ENCODE measurements at regions not wholly inside any gene's neighbourhood (a gene's known extent, or its start where the extent isn't known, plus 50 kb on each side); places are given as distances from the start of the nearest gene placed in this dataset.

- no peak for TF ChIP-seq CTCF (IDR thresholded peaks at IDR 0.05; ENCODE audit: insufficient read depth in 1 of 2, low read depth in 1 of 2, low read length in 1 of 2, severe bottlenecking in 1 of 2, unreplicated experiment in 1 of 2)
- BruUV-seq (replicated peaks), result no TSS peak
- Histone ChIP-seq H3K27me3 (replicated peaks; ENCODE audit: control insufficient read depth, insufficient read depth, low read length) (no peaks in the 10 kb centered on the region), H3K9me3 (no peaks in the 10 kb centered on the region), H3K4me3 (ENCODE audit: low read depth, low read length) (no peak overlapping the region), H3K4me1 (no peaks in the 10 kb centered on the region), H3K36me3 (ENCODE audit: control insufficient read depth, insufficient read depth, low read length) (no peaks in the 10 kb centered on the region)
- ChIA-PET POLR2A (no interaction called here), CTCF (no interaction called here)
- no peak overlapping the region for H3K27ac Mint-ChIP-seq (ENCODE audit: unreplicated experiment)
- H3K36me3 Mint-ChIP-seq (ENCODE audit: insufficient read depth, unreplicated experiment), result no peaks in the 10 kb centered on the region
- no peak for DNase-seq
- H3K27me3 Mint-ChIP-seq (ENCODE audit: insufficient read depth, unreplicated experiment), result no peaks in the 10 kb centered on the region
- intact Hi-C loops (cut with micrococcal nuclease; ENCODE audit: unreplicated experiment), result no loop called here
- no peaks in the 10 kb centered on the region for H3K9me3 Mint-ChIP-seq (ENCODE audit: unreplicated experiment)
- no peak overlapping the region for H3K4me3 Mint-ChIP-seq (ENCODE audit: unreplicated experiment)
- H3K4me1 Mint-ChIP-seq (ENCODE audit: low read depth, unreplicated experiment), result no peaks in the 10 kb centered on the region
These were observed 371.7 kb downstream of the PIK3C3 start for GRCh38 chr18:42326752-42327151.

- TF ChIP-seq CTCF (IDR thresholded peaks at IDR 0.05; ENCODE audit: insufficient read depth in 1 of 2, low read depth in 1 of 2, low read length in 1 of 2, severe bottlenecking in 1 of 2, unreplicated experiment in 1 of 2), result no peak
- Histone ChIP-seq H3K4me3 (ENCODE audit: low read depth, low read length) (no peak overlapping the region), H3K4me1 (no peaks in the 10 kb centered on the region), H3K27me3 (replicated peaks; ENCODE audit: control insufficient read depth, insufficient read depth, low read length) (no peaks in the 10 kb centered on the region), H3K9me3 (no peaks in the 10 kb centered on the region), H3K36me3 (ENCODE audit: control insufficient read depth, insufficient read depth, low read length) (no peaks in the 10 kb centered on the region)
- no peaks in the 10 kb centered on the region for H3K9me3 Mint-ChIP-seq (ENCODE audit: unreplicated experiment)
- BruUV-seq (replicated peaks), result no TSS peak
- no peak for DNase-seq
- ChIA-PET CTCF (no interaction called here), POLR2A (no interaction called here)
- H3K4me3 Mint-ChIP-seq (ENCODE audit: unreplicated experiment), result no peak overlapping the region
- no peaks in the 10 kb centered on the region for H3K27me3 Mint-ChIP-seq (ENCODE audit: insufficient read depth, unreplicated experiment)
- H3K27ac Mint-ChIP-seq (ENCODE audit: unreplicated experiment), result no peak overlapping the region
- H3K36me3 Mint-ChIP-seq (ENCODE audit: insufficient read depth, unreplicated experiment), result no peaks in the 10 kb centered on the region
- H3K4me1 Mint-ChIP-seq (ENCODE audit: low read depth, unreplicated experiment), result no peaks in the 10 kb centered on the region
- intact Hi-C loops (cut with micrococcal nuclease; ENCODE audit: unreplicated experiment), result no loop called here
These were observed 373.9 kb downstream of the PIK3C3 start for GRCh38 chr18:42328931-42329330.

- H3K4me3 Mint-ChIP-seq (ENCODE audit: unreplicated experiment), result no peak overlapping the region
- no peaks in the 10 kb centered on the region for H3K9me3 ChIP-seq
- TF ChIP-seq CTCF (IDR thresholded peaks at IDR 0.05; ENCODE audit: insufficient read depth in 1 of 2, low read depth in 1 of 2, low read length in 1 of 2, severe bottlenecking in 1 of 2, unreplicated experiment in 1 of 2), result no peak
These were observed 375.3 kb downstream of the PIK3C3 start for GRCh38 chr18:42330296-42330695.

More at GRCh38 chr18:42330296-42330695, 375.3 kb downstream of the PIK3C3 start:
- Histone ChIP-seq H3K27me3 (replicated peaks; ENCODE audit: control insufficient read depth, insufficient read depth, low read length) (no peaks in the 10 kb centered on the region), H3K4me1 (no peaks in the 10 kb centered on the region), H3K4me3 (ENCODE audit: low read depth, low read length) (no peak overlapping the region), H3K36me3 (ENCODE audit: control insufficient read depth, insufficient read depth, low read length) (no peaks in the 10 kb centered on the region)
- CTCF ChIA-PET, result no interaction called here
- Mint-ChIP-seq H3K4me1 (ENCODE audit: low read depth, unreplicated experiment) (no peaks in the 10 kb centered on the region), H3K9me3 (ENCODE audit: unreplicated experiment) (peaks cover 5% of the 10 kb centered on the region), H3K27me3 (ENCODE audit: insufficient read depth, unreplicated experiment) (no peaks in the 10 kb centered on the region), H3K36me3 (ENCODE audit: insufficient read depth, unreplicated experiment) (no peaks in the 10 kb centered on the region), H3K27ac (ENCODE audit: unreplicated experiment) (no peak overlapping the region)
- intact Hi-C loops (cut with micrococcal nuclease; ENCODE audit: unreplicated experiment), result no loop called here
- no peak for DNase-seq
- BruUV-seq (replicated peaks), result no TSS peak
- POLR2A ChIA-PET, result no interaction called here
